HG02981 (cell line): ENCODE measurements at regions not wholly inside any gene's neighbourhood (a gene's known extent, or its start where the extent isn't known, plus 50 kb on each side); places are given as distances from the start of the nearest gene placed in this dataset.

Source experiments
- ATAC-seq: cut with Tn5 transposase; IDR thresholded peaks from one replicate; pipeline ENCODE4 v1.9.1; 2021; ENCODE audit warnings: mild to moderate bottlenecking, moderate library complexity; ENCODE audit not compliant: unreplicated experiment

GRCh38 chr11:26204839-26205238 lies 127.1 kb upstream of the ANO3 start:
- no peak for ATAC-seq

DNA sequence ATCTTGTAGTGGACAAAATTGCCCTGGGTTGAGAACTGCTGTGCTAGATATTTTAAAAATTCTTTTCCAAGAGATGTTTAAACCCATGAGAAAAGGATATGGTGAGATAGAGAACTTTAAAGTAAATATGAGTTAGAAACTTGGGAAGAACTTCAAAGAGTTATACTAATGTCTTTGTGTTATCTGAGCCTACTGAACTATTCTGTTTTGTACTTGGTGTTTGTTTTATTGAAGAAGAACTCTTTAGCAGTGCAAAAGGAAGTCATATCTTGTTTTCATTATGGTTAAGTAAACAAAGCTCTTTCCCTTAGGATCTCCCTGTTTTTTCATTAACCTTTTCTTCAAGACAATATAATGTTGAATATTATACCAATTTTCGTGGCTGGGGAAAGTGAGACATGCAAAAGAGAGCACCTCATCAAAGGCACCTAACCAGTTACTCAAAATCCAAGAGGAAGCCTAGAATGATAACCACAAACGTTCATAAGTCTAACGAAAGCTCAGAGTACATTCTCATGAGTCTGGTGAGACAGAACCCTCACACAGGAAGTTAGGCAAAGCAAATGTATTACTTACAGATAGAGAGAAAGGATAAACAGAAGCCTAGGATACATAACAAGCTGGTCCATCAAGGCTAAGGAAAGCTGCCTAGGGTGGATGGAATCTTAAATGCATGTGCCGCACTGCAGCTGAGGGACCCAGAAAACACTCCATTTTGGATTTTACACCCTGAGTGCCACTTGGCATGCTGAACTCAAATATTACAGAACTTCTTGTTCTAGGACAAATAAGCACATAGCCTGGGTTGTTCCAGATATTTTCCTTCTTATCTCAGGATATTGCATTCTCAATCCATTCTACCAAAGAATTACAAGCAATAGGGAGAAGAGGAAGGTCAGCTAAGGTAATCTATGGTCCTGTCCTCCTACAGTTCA lies 112.5 kb upstream of the ANO3 start:
- ATAC-seq: no peak

DNA sequence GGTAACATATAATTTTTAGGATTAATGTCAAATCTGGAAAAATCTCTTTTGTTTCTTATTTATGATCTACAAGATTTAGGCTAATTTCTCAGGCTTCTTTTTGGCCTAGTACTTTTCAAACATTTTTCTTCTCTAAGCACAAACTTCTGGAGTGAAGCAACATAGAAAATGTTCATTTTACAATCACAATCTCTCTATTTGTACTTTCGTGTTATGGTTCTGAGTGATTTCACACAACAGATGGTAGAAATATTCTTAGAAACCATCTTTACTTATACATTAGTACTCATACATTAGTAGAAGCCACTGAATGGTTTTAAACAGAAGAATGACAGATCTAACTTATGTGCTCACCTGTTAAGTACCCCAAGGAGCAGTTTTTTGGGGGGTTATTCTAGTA lies 106.3 kb upstream of the ANO3 start:
- no peak for ATAC-seq

- ATAC-seq: peak; percentile 79
These were observed 104.6 kb upstream of the ANO3 start for GRCh38 chr11:26227301-26227746.

GRCh38 chr11:26227883-26228502 lies 103.9 kb upstream of the ANO3 start:
- no peak for ATAC-seq

GRCh38 chr11:26228778-26229177 lies 103.2 kb upstream of the ANO3 start:
- no peak for ATAC-seq

- no peak for ATAC-seq
These were observed 102.7 kb upstream of the ANO3 start for GRCh38 chr11:26229257-26229656.

DNA sequence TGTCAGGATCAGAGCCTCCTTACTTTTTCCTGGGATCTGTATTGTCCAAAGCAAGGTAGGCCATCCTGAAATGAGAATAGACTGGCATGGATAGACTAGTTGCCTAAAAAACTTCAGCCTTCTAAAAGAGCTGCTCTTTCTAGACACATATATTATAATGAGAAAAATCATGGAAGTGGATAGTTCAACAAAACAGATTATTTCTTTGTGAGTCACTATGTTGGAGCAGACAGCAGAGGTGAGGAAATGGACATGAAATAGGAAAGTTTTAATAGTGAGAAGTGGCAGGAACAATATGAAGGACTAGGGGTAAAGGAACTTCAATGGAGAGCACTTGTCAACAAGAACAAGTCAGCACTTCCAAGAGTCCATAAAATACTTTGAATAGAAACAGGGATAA lies 101.9 kb upstream of the ANO3 start:
- no peak for ATAC-seq

DNA sequence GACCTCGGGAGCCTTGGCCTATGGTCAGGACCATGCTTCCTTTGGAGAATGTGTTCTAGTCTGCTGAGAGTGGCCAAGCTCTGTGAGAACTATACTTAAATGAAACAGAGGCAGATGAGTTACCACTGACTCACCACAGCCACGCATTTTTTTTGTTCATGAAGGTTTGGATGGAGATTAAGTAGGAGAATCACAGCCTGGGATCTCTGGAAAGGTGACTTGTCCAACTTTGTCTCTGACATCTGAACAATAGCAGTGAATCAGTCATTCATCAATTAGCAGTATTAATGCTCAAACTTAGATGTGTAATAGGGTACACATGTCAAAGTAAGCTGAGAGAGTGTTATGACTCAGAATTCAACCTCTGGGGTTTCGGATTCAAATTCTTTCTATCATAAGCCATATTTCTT lies 100.7 kb upstream of the ANO3 start:
- ATAC-seq: no peak

GRCh38 chr11:26234451-26234850 lies 97.5 kb upstream of the ANO3 start:
- no peak for ATAC-seq

- no peak for ATAC-seq
These were observed 88.5 kb upstream of the ANO3 start for GRCh38 chr11:26243426-26243825.

- no peak for ATAC-seq
These were observed 87.7 kb upstream of the ANO3 start for GRCh38 chr11:26244207-26244606.

DNA sequence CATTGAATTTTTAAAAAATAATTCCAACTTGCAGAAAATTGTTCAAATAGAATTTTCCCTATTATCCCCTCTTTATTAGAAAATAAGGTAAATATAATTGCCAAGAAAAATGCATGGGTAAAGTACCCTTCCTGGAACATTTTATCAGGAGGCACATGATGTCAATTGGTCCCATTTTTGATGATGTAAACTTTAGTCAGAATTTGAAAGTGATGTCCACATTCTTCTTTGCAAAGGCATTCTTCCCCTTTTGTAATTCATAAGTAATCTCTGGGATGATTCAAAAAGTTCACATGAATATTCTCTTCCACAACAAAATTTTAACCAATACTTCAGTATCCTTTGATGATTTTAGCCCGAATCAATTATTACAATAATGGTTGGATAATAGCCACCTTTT lies 86.9 kb upstream of the ANO3 start:
- ATAC-seq: no peak

- no peak for ATAC-seq
These were observed 84.6 kb upstream of the ANO3 start for GRCh38 chr11:26247340-26247739.

DNA sequence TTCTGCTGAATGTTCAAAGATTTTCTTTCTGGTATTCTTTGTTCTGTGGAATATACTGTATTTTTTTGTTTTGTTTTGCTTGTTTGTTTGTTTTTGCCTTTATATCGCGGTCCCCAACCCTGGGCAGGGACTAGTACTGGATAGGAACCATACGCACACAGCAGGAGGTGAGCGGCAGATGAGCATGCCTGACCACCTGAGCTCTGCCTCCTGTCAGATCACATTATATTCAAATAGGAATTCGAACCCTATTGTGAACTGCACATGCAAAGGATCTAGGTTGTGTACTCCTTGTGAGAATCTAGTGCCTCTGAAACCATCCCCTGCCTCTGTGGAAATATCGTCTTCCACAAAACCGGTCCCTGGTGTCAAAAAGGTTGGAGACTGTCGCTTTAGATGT lies 83.3 kb upstream of the ANO3 start:
- ATAC-seq: no peak

DNA sequence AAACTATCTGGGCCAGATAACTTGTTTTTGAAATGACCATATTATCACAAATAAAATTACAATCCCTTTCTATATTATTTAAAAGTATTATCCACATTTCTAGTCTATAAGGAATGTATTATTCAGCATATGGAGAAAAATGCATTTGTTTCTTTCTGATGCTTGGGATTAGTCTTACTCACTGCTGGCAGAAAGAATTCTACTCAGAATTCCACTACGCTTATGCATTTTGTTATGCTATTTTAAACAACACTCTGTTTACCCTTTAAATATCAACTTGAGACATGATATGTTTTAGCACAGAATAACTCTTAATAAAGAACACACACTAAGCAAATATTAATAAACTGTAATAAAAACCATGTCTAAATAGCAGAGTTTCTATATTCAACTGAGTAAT lies 77.6 kb upstream of the ANO3 start:
- ATAC-seq: no peak

- no peak for ATAC-seq
These were observed 68.2 kb upstream of the ANO3 start for GRCh38 chr11:26263769-26264168.

GRCh38 chr11:26264266-26264665 lies 67.7 kb upstream of the ANO3 start:
- ATAC-seq: no peak

GRCh38 chr11:26268980-26269660 lies 62.8 kb upstream of the ANO3 start:
- ATAC-seq: no peak

DNA sequence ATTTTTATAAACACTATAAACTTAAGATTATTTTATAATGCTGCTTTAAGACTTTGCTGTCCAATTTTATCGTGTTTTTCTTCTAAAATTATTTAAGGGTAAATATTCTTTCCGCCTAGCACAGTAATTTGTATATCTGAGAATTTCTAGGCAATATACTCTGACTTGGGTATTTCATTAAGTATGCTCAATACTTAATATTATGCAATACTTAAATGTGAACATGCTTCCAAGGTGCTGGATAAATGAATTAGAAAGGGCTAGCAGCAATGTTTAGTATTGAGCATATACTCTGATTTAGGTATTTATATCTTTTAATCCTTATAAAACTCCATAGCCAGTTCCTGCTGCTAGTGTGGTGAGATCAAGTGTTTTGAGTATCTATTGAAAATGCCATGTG lies 60.3 kb upstream of the ANO3 start:
- ATAC-seq: no peak

GRCh38 chr11:26276798-26277424 lies 55.0 kb upstream of the ANO3 start:
- peak; percentile 94 for ATAC-seq
